BJ (cell line): ENCODE measurements at regions not wholly inside any gene's neighbourhood (a gene's known extent, or its start where the extent isn't known, plus 50 kb on each side); places are given as distances from the start of the nearest gene placed in this dataset.

Experiments
- CTCF ChIA-PET: fragments of 350-600 bp; formaldehyde crosslinking; extraction: SDS; loops from one replicate; lab custom pipeline; 2021; ENCODE audit warnings: antibody characterized with exemption, inconsistent platforms; lab: Yijun Ruan, JAX
- POLR2A ChIA-PET: fragments of 300-600 bp; sonication (Branson Sonifier 250); formaldehyde crosslinking; extraction: SDS; loops from one replicate; lab custom pipeline; 2021; ENCODE audit warnings: antibody characterized with exemption; lab: Charles Lee
- DNase-seq: peaks from one replicate; pipeline ENCODE4 v3.0.0-alpha.2; 2011; ENCODE audit warnings: low read depth
- H3K27me3 ChIP-seq: 2 replicates; pipeline ENCODE4 v1.6.0; 2011; ENCODE audit warnings: low read length; ENCODE audit not compliant: control insufficient read depth, insufficient read depth
- H3K36me3 ChIP-seq: 2 replicates; pipeline ENCODE4 v1.5.1; 2011; ENCODE audit warnings: low read length; ENCODE audit not compliant: control insufficient read depth, insufficient read depth
- H3K4me3 ChIP-seq: 2 replicates; pipeline ENCODE4 v1.5.1; 2011; ENCODE audit warnings: low read depth, mild to moderate bottlenecking, control low read depth, low read length
- CTCF ChIP-seq: IDR thresholded peaks from 2 replicates; pipeline ENCODE4 v1.5.1; 2011; ENCODE audit warnings: low read depth, mild to moderate bottlenecking, control low read depth, inconsistent platforms, low read length, moderate library complexity; ENCODE audit not compliant: insufficient read depth

- no peak overlapping the region for H3K4me3 ChIP-seq
- H3K36me3 ChIP-seq = no peaks in the 10 kb centered on the region
- TF ChIP-seq CTCF = no peak
- H3K27me3 ChIP-seq = no peaks in the 10 kb centered on the region
- CTCF ChIA-PET = no interaction called here
- POLR2A ChIA-PET = interaction anchor here (0.5 kb wide), 1 partner anchor 157 kb away, joined by 3 read pairs; no protein-coding TSS in a partner anchor
- no peak for DNase-seq
Observed at GRCh38 chr5:110917161-110917875, 154.2 kb upstream of the TSLP start.

- H3K36me3 ChIP-seq = no peaks in the 10 kb centered on the region
- ChIA-PET POLR2A (no interaction called here), CTCF (no interaction called here)
- no peak for TF ChIP-seq CTCF
- no peak for DNase-seq
- H3K4me3 ChIP-seq = no peak overlapping the region
- H3K27me3 ChIP-seq = no peaks in the 10 kb centered on the region
Observed at GRCh38 chr5:110918683-110919082, 152.8 kb upstream of the TSLP start.

- ChIA-PET POLR2A (no interaction called here), CTCF (interaction anchor here (1.2 kb wide), 1 partner anchor 38 kb away, joined by 3 read pairs; no protein-coding TSS in a partner anchor)
- TF ChIP-seq CTCF = no peak
- H3K36me3 ChIP-seq = no peaks in the 10 kb centered on the region
- H3K27me3 ChIP-seq = no peaks in the 10 kb centered on the region
- H3K4me3 ChIP-seq = no peak overlapping the region
- DNase-seq = no peak
Observed at GRCh38 chr5:110923971-110924370, 147.5 kb upstream of the TSLP start.

- H3K4me3 ChIP-seq = no peak overlapping the region
- no peak for TF ChIP-seq CTCF
- H3K36me3 ChIP-seq = no peaks in the 10 kb centered on the region
- POLR2A ChIA-PET = no interaction called here
- CTCF ChIA-PET = no interaction called here
- no peak for DNase-seq
- no peaks in the 10 kb centered on the region for H3K27me3 ChIP-seq
Observed at GRCh38 chr5:110925398-110925797, 146.1 kb upstream of the TSLP start.

GRCh38 chr5:110925916-110926315, 145.6 kb upstream of the TSLP start:
- no peak for DNase-seq
- no peaks in the 10 kb centered on the region for H3K36me3 ChIP-seq
- CTCF ChIA-PET = no interaction called here
- no peak overlapping the region for H3K4me3 ChIP-seq
- H3K27me3 ChIP-seq = no peaks in the 10 kb centered on the region
- TF ChIP-seq CTCF = no peak
- POLR2A ChIA-PET = no interaction called here
